Erythroblast (primary cell): ENCODE measurements at regions not wholly inside any gene's neighbourhood (a gene's known extent, or its start where the extent isn't known, plus 50 kb on each side); places are given as distances from the start of the nearest gene placed in this dataset.

Experiments
- DNase-seq, 2 experiments: peaks; one replicate each; lab custom pipeline; 2025; lab: John Stamatoyannopoulos, UW
- GATA1 ChIP-seq: IDR thresholded peaks from 2 replicates; pipeline ENCODE4 v1.6.1; 2011; ENCODE audit warnings: low read depth, mild to moderate bottlenecking, control low read depth, low read length, moderate library complexity
- POLR2A ChIP-seq: IDR thresholded peaks from 2 replicates; pipeline ENCODE4 v1.6.1; 2011; ENCODE audit warnings: mild to moderate bottlenecking, low read length

DNA sequence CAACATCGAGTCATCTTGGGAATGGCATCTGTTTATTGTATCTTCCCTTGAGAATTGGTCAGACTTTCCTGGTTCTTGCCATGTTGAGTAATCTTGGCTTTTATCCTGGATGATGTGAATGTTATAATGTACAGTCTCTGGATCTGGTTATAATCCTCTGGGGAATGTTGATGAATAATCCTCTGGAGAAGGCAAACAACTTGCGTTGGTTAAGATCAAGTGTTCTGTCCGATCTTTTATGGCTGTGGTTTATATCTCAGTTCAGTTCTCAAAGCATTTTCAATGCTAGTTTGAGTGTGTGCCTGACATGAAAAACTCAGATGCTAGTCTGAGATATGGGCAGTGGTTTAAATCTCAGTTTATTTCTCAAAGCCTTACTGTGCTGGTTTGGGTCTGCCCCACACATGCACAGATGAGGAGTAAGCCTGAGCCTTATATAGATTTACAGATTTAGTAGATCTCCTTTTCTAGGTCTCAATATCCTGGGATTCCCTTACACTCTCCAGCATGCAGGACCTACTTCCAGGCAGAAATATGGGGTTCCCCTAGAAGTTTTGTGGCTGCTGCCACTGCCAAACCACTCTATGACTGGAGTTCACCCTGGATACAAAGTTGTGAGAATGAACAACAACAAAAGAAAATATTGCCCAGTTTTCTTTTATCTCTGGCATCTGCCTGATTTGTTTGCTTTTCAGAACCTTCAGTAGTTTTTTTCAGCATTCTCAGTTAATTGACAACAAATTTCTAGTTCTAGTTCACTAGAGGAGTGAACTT lies 191.8 kb upstream of the MAN1A1 start:
- DNase-seq = no peak
- TF ChIP-seq POLR2A = no peak
- no peak for TF ChIP-seq GATA1

DNA sequence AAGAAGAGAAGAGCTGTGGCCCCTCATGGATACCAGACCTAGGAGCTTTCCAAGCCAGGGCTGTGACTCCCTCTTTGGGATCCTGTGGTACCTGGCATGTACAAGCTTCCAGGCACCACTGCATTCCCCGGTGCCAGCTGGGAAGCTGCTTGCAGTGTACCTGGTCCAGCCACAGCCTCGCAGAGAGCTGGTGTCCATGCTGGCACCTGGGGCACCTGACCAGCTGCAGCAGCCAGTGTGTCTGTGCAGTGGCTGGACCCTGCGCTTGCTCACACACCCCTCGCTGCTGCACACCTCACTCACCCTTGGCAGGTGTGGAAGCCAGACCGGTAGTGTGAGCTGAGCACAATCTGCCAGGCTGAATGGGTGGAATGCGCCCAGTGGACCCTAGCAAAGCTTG lies 190.9 kb upstream of the MAN1A1 start:
- no peak for TF ChIP-seq POLR2A
- no peak for TF ChIP-seq GATA1
- DNase-seq = no peak

GRCh38 chr6:119539066-119539746 lies 189.6 kb upstream of the MAN1A1 start:
- no peak for DNase-seq
- no peak for TF ChIP-seq POLR2A
- TF ChIP-seq GATA1 = no peak

- TF ChIP-seq GATA1 (no peak), POLR2A (no peak)
- no peak for DNase-seq
Observed at GRCh38 chr6:119536666-119537065, 187.1 kb upstream of the MAN1A1 start.

DNA sequence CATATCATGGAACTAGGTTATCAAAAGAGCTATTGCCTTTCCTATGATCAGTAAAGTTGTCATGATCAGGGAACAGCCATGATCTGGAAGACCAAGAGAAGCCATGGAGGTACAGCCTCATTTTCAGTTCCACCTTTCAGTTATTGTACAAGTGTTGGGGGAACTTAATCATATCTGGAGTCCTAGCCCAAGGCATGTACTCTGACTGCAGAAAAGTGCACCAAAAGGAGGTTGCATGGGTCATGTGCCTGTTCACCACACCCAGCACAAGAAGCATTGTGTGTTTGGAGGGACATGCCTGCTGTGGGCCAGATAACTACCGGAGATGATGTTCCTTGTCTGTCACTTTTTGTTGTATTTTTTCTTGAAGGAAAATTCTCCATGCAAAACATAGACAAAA lies 185.8 kb upstream of the MAN1A1 start:
- DNase-seq = peak; percentile 35 to 74

DNA sequence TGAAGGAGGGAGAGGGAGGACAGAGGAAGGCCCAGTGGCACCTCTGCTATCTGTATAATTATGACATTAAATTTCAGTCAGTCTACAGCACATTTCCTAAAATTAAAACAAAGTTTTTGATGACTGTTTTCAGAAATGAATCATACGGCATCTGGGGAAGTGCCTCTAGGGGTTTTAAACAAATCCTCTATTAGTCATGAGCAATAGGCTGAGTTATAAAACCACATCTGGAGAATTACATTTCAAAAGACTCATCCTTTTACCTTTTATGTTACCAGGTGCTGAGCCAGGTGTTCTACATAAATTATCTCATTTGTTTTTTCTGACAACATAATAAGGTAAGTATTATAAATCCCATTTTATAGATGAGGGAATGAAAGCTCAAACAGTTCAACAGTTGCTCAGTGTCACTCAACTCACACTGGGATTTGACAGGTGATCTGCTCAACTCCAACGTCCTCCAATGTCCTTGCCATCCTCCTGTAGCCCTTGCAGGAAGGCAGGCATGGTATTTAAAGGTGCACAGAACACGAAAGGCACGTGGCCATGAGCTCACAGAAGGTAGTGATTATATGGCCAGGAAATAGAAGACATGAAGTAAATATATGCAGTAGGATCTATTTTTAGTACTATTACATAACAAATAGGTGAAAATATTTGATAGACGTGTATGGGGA lies 184.2 kb upstream of the MAN1A1 start:
- no peak for TF ChIP-seq GATA1
- TF ChIP-seq POLR2A = no peak
- no peak for DNase-seq

More for the DNA sequence above, 185.8 kb upstream of the MAN1A1 start:
- TF ChIP-seq POLR2A = no peak
- no peak for TF ChIP-seq GATA1

GRCh38 chr6:119527231-119527578 lies 177.6 kb upstream of the MAN1A1 start:
- DNase-seq = no peak
- TF ChIP-seq GATA1 (no peak), POLR2A (no peak)

- no peak for TF ChIP-seq POLR2A
- DNase-seq = no peak
Observed at GRCh38 chr6:119526561-119527230, 177.1 kb upstream of the MAN1A1 start.

- peak in 1 of 2 experiments; percentile 18 for DNase-seq
- no peak for TF ChIP-seq GATA1
- TF ChIP-seq POLR2A = no peak
Observed at GRCh38 chr6:119524410-119524809, 174.8 kb upstream of the MAN1A1 start.

DNA sequence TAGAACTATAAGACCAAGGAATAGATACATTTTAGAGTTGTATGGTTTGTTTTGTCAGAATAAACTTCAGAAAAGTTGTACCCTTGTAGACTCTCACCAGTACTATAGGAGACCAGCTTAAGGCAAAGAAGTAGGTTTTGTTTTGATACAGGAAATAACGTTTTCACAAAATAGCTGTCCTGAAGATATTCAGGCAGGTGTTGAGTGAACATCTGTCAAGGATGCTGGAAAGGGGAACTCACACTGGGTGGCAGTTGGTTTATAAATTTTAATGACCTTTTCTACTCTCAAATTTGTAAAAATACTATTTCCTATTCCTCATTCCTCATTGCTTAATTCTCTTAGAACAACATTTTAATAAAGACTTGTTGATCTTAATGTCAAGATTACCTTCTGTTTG lies 174.0 kb upstream of the MAN1A1 start:
- TF ChIP-seq POLR2A (no peak), GATA1 (no peak)
- DNase-seq = no peak

DNA sequence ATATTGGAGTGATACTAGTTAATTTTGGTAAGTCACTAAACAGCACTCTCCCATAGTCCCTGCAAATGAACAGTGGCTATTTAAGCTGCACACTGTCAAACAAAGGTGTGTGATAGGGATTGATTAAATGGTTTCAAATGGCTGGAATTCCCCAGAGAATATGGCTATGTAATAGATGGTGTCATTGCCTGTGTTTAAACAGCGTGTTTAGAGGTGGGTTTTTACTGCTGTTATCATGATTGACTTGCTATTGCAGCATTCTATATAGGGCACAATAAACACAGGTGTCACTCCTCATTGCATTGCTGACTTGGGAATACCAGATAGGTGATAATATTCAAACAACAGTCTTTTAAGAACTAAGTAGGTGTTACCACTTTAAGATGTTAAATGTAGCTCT lies 171.7 kb upstream of the MAN1A1 start:
- no peak for TF ChIP-seq POLR2A
- TF ChIP-seq GATA1 = no peak
- DNase-seq = no peak

GRCh38 chr6:119517428-119517827 lies 167.9 kb upstream of the MAN1A1 start:
- TF ChIP-seq GATA1 (no peak), POLR2A (no peak)
- no peak for DNase-seq

- TF ChIP-seq POLR2A = no peak
- TF ChIP-seq GATA1 = no peak
- no peak for DNase-seq
Observed at GRCh38 chr6:119514345-119514744, 164.8 kb upstream of the MAN1A1 start.

- TF ChIP-seq POLR2A = no peak
- no peak for TF ChIP-seq GATA1
- DNase-seq = no peak
Observed at GRCh38 chr6:119511024-119511423, 161.5 kb upstream of the MAN1A1 start.
